ENCODE measurements at regions not wholly inside any gene's neighbourhood (a gene's known extent, or its start where the extent isn't known, plus 50 kb on each side); places are given as distances from the start of the nearest gene placed in this dataset.

DNA sequence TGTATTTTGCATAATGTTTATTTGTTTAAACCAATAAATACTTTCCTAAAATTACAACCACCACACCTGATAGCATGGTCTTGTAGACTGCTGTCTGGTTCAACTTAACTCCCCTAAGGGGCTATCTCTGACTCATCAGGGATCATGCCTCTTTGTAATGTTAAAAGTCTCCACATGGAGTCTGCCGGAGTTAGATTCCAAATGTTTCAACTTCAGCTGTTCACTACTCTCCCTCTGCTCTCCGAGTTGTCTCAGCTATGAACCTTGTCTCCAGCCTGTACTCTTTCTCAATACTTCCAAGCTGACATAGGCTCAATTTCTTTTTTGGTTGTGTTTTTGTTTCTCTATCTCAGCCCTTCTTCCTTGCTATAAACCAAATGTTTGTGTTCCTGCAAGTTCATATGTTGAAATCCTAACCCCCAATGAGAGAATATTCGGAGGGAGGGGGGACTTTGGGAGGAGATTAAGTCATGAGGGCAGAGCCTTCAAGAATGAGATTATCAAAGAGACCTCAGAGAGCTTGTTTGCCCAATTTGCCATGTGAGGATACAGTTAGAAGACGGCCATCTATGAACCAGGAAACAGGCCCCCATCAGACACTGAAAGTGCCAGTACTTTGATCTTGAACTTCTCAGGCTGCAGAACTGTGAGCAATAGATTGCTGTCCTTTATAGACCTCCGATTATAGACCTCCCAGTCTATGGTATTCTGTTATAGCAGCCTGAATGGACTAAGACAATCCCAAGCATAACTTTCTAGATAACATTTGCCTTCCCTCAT is 858.2 kb downstream of the VRK1 start:
- no peak for DNase-seq (ENCODE audit: low read depth)

DNA sequence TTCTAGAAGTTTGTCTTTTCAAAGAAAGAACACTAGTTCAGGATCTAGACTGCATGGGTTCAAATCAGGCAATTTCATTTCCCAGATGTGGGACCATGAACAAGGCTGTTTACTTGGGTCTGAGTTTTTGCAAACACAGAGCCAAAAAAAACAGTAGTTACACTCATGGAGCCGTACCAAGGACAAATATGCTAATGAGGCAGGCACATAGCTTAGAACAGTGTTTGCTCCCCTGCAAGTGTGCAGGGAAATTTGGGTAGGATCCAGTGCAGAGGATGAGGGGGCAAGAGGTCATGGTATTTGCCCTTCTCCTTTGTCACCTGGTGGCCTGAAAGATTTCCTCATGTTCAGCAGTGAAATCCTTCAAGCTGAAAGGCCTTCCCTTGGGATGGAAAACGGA is 860.4 kb downstream of the VRK1 start:
- no peak for DNase-seq (ENCODE audit: low read depth)

DNA sequence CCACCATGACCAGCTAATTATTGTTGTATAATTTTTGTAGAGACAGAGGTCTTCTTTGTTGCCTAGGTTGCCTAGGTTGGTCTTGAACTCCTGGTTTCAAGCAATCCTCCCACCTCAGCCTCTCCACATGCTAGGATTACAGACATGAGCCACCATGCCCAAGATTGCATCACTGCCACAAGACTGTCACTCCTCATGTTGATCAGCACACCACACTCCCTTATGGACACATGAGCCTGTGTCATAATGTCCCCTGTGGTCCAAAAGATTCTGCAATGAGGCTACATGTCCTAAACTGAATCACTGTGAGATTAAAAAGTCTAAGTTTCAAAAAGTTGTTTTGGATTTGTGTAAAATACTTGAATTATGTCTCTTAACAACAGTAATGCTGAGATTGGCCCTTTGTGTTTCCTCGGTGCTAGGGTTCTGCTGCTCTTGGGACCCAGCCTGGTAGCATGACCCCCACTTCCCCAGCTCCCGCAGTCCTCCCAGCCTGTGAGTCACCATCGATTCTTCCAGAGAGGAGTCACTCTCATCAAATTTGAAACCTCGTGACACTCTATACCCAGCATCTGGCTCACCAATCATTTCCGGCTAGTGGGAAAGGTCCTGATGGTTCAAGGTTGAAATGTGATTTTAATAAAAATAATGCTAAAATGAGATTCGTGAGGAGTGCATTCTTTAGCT is 890.9 kb downstream of the VRK1 start:
- DNase-seq (ENCODE audit: low read depth), result no peak

DNA sequence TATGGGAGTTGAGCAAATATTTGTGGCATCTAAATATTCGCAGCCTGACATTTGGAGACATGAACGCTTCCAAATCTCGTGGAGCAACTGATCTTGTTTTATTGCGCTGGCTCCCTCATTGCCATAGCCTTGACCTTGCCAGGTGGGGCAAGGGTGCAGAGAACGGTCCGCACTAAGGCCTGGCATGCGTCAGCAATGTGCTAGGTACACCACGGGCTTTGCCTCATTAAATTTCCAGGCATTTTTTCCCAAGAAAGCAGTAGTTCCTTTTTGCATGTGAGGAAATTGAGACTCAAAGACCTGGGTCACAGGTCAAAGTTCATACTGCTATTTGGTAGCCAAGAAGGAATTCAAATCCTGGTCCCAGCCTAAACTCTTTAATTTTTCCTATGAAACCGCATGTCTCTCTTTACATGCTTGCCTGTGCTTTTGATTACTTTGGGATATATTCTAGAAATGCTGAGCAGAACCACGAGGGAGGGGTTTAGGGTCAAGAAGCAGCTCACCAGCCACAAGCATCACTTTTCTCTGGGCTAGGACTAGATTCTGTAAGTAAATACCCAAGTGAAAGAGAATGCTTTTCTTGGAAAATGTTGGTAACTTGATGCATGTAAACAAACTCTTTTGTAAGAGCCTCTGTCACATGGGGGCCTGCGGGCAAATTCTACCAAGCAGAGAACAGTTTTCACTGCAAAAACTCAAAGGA is 891.6 kb downstream of the VRK1 start:
- no peak for DNase-seq (ENCODE audit: low read depth)

DNA sequence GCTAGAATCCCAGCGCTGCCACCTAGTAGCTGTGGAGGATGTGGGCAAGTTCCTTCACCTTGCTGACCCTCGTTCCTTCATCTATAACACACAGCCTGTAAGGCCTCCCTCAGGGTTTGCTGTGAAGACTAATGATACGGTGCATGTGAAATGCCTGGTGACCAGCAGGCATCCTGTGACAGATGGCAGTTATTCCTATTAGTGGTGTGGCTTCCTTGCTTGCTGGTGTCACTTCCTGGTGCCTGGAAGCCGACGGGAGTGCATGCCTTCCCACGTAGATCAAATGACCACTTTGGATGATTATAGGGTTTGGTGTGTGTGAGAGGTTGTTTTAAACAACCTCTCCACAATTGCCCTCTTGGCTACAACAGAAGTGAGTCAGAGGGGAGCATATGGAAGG is 894.9 kb downstream of the VRK1 start:
- DNase-seq (ENCODE audit: low read depth), result no peak

DNA sequence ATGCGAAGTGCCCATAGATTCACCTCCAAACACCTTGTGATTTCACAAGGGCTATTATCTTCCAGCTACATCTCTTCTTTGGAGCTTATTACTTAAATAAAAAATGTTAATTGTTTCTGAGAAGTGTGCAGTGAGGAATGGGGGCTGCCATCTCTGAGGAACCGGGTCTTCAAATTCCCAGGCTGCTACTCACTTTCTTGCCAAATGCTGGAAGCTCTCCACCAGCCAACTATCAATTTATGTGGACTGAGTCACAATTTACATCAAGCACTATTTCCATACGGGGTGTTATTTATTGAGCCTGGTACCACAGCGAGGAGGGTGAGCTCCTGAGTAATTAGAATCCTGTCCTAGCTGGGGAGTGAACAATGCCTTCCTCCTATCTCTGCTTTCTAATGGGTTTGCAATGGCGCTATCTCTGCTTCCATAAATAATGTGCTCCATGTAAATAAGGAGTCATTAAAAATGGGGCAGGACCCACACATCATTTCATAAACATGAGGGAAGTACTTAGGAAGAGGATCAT is 898.3 kb downstream of the VRK1 start:
- no peak for DNase-seq (ENCODE audit: low read depth)

DNA sequence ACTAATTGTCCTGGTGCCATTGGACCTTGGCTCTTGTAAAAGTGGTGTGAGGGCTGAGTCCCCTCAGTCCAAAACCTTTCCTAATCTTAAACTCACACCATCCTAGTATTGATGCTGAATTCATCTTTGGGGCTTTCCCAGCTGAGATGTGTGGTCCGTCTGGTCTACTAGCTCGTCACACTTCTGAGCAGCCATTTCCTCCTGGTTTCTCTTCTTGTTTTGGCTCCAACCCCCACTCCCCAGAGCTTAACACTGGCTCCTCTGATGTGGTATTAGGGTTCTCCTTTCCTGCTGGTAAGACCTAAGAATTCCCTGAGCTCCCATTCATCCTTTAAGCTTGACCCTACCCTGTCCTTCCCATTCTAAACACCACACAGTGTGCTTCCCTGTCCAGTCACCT is 900.6 kb downstream of the VRK1 start:
- no peak for DNase-seq (ENCODE audit: low read depth)

DNA sequence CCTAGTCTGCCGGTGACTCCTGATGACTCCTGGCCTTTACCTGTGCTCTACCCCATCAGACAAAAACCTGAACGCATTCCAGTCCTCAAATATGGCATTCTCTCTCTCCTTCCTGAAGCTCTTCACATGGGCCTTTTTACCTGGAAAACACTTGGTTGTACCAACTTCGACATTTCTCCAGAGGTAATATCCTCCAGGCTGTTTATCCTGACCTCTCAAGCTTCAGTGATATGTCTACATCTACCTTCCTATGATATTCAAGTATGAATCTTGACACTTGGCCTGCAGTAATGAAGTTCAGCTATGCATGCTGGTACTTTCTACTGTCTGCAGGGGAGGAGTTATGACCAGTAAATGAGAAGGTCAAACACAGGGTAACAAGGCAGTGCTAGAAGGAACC is 901.8 kb downstream of the VRK1 start:
- no peak for DNase-seq (ENCODE audit: low read depth)

DNA sequence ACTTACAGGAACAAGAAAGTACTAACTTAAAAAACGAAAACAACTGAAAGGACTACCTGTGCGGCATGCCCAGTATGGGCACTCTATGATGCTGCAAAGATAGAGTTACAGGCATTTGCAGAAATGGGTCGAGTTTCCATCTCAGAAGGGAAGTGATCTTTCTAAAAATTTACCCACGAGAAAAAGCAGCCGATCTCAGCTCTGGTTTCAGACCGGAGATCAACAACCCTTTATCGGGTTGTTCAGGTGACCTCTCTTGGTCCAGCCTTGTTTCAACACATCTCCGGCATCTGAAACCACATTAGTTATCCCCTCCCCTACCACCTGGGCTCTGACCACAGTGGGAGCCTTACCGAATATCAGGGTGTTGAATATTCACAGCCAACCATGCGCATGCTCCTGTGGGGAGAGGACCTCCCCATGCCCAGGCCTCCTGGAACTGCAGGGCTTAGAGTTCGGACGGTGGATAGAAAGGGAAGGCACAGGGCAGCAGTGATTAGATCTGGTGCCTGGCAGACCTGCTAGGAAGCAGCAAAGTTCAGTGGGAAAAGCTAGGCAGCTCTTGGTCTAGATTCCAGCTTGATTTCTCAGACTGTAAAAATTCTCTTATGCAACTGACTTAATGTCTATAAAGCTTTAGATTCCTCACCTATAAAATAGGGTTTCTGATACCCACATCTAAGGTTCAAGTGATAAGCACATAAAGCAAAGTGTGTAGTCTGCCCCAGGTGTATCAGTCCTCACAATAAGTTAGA is 906.0 kb downstream of the VRK1 start:
- DNase-seq (ENCODE audit: low read depth), result no peak

DNA sequence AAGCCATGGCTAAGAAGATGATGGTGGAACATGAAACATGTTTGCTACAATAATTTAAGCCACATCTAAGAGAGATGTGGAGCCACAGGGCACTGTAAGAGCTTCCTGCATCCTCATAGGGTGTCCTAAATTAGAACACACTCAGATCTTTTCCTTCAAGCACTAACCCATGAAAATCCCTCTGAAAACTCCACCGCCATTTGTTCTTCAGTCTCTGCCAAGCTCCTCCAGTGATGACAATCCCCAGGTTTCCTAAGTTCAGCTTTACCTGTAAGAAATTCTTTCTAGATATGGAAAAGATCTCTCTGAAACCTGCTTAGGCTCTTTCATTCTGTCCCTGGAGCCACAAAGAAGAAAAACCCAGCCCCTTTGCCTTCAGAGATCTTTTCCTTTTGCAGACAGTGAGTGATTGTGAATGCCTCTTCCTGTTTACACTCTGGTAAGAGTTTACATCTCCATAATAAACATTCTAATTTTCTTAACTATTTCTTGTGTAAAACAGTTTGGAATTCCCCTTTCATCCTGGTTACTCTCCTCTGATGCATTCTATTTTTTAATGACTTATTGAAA is 907.2 kb downstream of the VRK1 start:
- no peak for DNase-seq (ENCODE audit: low read depth)

DNA sequence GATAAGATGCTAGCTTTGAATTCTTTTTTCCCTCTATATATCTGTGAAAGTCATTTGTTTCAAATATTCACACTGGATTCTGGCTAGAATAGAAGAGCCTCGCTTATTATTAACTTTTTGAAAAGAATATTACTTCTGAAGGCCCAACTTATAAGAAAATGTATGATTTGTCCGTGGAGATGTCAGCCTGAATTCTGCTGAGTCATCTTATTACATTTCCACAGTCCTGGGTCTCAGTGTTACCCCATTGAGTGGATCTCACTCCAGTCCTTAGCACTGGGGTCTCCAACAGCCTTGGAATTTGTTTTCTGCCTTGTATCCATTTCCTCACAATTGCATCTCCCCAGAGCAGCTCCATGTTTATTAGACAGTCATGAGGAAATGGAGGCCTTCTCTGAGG is 907.9 kb downstream of the VRK1 start:
- no peak for DNase-seq (ENCODE audit: low read depth)

DNA sequence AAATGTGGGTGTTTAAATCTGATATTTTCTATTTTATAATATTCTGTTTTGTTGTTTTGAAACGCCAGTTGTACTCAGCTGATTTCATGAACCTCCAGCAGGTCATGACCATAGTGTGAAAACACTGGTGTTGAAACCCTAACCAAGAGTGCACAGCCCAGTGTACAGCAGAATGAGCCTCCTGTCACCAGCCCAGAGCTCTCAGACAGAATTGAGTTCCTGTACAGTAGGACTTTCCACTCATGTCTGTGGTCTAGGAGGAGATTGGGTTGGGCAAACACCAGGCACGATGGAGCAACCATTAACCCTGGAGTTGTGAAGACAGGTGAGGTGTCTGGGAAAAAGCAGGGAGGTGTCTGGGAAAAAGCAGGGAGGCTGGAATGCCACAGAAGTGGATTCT is 908.8 kb downstream of the VRK1 start:
- DNase-seq (ENCODE audit: low read depth), result no peak

DNA sequence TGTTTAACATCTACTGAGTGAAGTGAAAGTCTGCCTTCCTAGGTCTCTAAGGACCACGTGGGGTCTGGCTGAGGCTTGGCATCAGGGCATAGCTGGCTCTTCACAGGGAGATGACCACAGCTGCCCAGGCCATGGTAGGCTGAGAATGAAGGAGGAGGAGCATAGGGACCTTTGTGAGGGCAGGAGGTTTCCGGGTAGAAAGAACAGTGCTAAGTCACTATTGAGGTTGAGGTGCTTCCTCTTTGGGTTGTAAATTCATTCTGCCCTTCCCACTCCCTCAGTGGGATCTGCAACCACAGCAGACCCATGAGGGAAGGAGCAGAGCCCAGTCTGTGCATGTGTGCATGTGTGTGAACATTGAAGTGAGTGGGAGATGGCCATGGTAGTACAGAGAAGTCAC is 909.6 kb downstream of the VRK1 start:
- no peak for DNase-seq (ENCODE audit: low read depth)

DNA sequence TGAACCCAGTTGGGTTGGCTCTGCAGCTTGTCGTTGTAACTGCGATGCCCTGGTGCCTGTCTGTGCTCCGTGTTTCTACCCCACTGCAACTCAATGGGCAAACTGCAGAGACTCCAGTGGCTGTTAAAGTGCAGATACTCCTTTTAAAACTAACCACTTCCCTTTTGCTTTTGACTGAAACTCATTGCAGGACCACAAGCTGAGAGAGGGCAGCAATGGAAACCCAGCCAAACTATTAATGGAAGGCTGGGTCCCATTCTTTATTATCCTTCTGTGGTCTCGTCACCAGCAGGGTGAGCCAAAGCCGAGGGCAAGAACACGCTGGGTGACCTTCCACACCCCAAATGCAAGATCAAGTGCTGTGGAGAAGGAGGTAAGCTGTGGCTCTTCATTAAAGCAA is 910.4 kb downstream of the VRK1 start:
- DNase-seq (ENCODE audit: low read depth), result no peak

DNA sequence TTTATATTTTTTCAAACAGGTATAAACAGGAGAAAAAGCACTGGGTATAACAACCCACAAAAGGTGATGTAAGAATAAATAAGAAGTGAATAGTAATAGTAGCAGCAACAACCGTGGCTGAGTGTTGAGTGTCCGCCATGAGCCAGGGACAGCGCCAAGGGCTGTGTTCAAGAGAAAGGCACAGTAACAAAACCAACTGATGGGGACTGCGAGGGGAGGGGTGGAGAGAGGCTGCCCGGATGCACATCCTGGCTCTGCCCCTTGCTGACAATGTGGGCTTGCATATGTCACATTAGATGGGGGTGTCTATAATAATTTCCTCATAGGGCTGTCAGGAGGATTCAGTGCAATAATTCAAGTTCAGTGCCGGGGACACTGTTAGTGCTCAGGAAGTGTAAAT is 912.4 kb downstream of the VRK1 start:
- no peak for DNase-seq (ENCODE audit: low read depth)

DNA sequence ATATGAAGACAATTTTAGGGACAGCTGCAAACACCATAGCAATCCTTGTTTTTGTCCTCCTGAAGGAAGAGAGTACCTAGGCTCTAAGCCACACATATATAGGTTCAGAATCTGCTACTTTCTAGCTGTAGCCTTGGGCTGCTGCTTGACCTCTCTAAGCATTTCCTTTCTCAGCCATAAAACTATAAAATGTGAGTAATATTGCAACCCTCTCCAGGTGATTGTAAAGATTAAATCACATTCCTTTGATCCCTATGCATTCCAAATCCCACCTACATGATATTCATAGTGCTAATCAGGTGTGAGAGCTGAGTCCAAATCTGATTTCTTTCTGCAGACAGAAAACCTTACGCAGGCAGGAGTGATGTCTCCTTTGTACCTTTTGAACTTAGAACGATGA is 913.5 kb downstream of the VRK1 start:
- DNase-seq (ENCODE audit: low read depth), result no peak

DNA sequence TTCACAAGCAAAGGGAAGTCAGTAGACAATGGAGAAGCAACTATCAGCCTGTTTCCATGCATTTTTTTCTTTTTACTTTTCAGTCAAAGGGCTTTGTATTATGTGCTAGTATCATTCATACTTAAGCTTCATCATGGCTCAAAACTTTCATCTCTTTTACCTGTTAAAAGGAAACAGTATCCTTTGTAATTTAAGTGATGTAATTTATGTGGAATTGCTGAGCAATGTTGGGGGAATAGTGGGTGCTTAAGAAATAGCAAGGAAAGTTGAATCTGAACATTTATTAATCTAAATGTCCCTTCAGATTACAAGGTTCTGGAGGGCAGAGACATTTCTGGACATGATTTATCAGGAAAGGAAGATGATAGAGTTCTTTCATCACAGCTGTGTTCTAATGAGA is 915.3 kb downstream of the VRK1 start:
- DNase-seq (ENCODE audit: low read depth), result no peak

DNA sequence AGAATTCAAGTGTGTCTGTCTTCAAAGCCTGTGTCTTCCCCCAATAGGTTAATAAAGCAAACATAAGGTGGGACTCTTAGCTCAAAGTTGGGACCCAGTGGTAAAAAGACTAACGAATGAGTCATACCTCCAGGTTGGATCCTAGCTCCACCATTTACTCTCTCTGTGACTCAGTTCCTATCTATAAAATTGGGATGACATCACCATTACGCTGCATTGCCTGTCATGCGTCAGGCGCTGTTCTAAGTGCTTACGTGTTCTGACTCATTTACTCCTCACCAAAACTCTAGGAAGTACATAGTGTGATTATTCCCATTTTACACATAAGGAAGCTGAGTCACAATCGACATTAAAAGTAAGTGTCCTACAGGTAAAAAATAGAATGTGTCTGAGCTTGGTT is 915.8 kb downstream of the VRK1 start:
- peak; percentile 1 for DNase-seq (ENCODE audit: low read depth)

DNA sequence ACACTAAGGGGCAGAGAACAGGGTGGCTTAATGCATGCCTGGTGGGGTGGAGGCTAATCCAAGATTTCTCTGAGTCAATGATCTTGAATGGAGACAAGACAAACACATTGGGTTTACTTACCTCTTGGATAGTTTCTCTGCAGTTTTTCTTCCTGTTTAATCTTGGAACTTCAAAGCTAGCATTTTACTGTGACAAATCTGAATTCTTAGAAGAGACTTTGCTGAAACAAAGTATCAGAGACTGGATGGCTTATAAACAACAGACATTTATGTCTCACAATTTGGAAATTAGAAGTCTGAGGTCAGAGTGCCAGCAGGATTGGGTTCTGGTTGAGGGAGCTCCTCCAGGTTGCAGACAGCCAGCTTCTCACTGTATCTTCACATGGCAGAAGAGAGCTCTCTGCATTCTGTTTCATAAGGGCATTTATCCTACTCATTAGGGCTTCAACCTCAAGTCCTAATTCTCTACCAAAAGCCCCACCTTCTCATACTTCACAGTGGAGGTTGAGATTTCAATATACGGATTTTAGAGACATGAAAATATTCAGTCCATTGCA is 921.8 kb downstream of the VRK1 start:
- no peak for DNase-seq (ENCODE audit: low read depth)

DNA sequence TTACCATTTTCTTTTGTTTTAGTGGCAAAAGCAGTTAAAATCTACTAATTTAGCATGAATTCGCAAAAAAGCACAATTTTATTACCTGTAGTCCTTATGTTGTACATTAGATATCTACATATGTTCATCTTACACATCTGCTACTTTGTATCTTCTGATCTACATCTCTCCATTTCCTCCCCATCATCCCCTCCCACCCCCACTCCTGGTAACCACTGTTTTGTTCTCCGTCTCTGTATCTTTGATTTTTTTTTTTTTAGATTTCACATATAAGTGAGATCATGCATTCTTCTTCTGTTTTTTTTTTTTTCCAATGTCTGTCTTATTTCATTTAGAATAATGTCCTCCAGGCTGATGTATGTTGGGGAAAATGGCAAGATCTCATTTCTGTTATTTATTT is 922.7 kb downstream of the VRK1 start:
- no peak for DNase-seq (ENCODE audit: low read depth)

DNA sequence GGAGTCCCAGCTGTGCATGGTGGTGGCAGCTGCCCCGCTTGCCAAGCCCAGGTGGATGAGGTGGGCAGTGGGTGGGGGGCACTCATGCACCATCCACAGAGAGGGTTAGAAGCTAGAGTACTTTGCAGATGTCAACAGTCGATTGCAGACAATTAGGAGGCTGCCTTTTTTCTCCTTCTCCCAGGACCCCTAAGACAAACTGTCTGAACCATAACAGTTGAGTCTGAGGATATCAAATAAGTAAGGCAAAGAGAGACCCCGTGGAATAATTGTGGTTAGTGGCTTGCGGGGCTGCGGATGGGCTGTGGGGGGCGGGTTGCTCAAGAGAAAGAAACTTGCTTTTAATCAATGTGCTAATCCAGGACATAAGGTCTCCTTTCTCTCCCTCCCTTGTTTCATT is 926.2 kb downstream of the VRK1 start:
- DNase-seq (ENCODE audit: low read depth), result no peak

DNA sequence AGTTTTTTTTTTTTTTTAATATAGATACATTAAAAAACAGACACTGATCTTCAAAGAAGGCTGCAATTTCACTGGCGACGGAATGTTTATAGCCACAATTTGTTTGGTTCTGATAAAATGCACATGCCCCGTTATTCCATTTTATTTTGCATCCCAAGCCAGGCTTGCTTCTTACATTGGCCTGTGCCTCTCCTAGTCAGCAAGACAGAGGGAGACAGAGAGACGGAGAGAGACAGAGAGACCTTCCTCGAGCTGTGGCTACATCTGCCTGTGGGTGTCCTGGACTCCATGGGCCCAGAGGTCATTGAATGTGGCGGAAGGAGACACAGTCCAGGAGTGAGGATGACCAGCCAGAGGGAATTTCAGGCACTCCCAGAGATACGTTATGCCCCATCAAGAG is 926.6 kb downstream of the VRK1 start:
- no peak for DNase-seq (ENCODE audit: low read depth)
